ENCODE measurements at regions not wholly inside any gene's neighbourhood (a gene's known extent, or its start where the extent isn't known, plus 50 kb on each side); places are given as distances from the start of the nearest gene placed in this dataset.
"Not testable (repeated sequence)": the region's sequence is repeated elsewhere in the genome, so short reads cannot be mapped to it uniquely, and the experiment has no call there.

- not testable (repeated sequence) for DNase-seq
Measured at GRCh38 chr4:187002133-187002532, 278.5 kb upstream of the FAT1 start.

DNA sequence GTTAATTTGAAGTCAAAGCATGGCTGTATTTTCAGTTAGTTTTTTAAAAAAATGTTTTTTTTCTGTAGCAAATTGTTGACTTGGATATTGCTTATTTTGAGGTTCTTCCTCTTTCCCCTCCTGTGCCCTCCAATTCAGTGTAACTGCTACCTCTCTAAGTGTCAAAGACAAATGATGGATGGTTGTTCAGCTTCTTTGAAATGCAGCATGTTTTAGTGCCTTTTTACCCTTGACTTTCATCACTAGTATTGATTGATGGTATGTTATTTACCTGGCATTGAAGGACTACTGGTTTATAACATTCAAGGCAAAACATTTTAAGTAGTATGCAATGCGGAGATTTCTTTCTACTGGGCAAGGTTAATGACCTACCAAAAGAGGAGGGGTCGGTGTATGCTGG, 281.0 kb upstream of the FAT1 start:
- DNase-seq: no peak

DNA sequence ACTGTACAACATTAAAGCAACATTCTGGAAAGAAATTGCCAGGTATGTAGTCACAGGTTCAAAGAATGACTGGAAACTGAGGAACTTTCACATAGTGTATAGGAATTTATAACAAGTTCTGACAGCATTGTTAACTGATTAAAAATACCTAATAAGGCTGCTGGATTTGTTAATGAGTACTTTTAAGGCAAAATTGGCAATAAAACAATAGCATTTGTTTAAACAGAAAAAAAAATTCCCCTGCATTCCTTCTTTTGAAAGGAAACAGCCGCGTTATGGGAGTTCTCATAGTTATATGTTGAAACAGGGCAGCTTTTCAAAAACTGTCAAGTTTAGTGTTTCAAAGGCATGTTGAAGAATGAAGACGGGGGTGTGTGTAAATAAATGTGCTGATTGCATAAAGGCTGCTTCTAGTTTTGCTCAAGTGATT, 282.5 kb upstream of the FAT1 start:
- no peak for DNase-seq

- DNase-seq: no peak
Measured at GRCh38 chr4:187010052-187010451, 286.4 kb upstream of the FAT1 start.

GRCh38 chr4:187016101-187016500, 292.4 kb upstream of the FAT1 start:
- DNase-seq: no peak

DNA sequence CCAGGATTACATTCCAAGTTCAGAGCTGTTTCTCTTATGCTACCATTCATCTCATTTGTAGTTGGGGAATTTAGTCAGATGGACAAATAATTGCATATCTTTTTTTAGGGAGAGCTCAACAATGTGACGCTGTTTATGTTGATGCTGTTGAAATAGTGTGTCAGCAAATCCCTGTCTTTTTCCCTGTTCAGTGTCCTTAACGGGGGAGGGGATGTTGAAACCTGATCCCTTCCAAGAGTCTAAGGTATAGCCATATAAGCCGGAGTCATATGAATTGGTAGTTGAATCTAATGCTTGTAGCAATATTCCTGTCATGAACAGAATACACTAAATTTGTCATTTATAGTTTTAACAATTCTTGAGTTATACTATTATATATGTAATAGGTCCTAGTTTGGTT, 293.5 kb upstream of the FAT1 start:
- no peak for DNase-seq

- no peak for DNase-seq
Measured at GRCh38 chr4:187019896-187020295, 296.2 kb upstream of the FAT1 start.

GRCh38 chr4:187020676-187021075, 297.0 kb upstream of the FAT1 start:
- DNase-seq: no peak

GRCh38 chr4:187021436-187022205, 298.0 kb upstream of the FAT1 start:
- no peak for DNase-seq

GRCh38 chr4:187027272-187027671, 303.6 kb upstream of the FAT1 start:
- no peak for DNase-seq

DNA sequence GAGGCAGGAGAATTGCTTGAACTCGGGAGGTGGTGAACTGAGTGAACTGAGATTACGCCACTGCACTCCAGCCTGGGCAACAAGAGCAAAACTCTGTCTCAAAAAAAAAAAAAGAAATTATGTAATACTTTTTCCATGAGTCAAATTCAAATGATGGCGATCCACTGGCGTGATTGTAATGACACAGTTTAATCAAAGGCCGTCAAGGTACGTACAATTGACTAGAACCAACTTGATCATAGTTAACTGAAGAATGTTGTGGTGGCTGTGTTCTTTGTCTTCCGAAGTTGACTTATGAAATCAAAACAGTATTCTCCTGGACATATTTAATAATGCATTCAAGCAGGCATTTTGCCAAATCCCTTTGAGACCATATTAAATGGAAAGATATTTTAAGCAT, 318.6 kb upstream of the FAT1 start:
- no peak for DNase-seq

DNA sequence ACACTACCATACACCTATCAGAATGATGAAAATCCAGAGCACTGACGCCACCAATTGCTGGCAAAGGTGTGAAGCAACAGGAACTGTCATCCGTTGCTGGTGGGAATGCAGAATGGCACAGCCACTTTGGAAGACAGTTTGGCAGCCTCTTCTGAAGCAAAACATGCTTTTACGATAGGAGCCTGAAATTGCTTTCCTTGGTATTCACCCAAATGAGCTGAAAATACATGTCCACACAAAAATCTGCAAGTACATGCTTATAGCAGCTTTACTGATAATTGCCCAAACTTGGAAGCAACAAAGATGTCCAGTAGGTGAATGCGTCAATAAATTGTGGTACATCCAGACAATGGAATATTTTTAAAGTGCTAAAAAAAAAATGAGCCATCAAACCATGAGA, 322.8 kb upstream of the FAT1 start:
- DNase-seq: no peak

DNA sequence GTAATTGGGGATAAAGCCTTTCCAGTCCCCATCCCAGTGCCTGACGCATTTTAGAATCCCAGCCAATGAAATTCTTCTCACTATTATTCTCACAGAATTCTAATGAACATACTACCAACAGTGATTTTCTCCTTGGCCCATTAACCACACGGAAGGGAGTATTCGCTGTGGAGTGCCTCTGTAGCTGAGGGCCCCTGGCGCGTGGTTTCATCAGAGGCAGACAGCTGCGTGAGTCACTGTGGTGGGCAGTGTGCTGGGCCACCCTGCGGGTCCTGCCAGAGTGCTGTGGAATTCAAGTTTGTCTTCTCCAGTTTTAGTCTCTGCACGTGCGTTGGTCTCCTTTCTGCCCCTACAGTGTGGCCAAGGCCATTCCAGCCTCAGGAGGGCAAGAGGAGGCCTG, 335.4 kb upstream of the FAT1 start:
- no peak for DNase-seq

- DNase-seq: no peak
Measured at GRCh38 chr4:187059895-187060294, 336.2 kb upstream of the FAT1 start.

- DNase-seq: no peak
Measured at GRCh38 chr4:187060551-187060950, 336.9 kb upstream of the FAT1 start.

- DNase-seq: no peak
Measured at GRCh38 chr4:187063251-187063650, 339.6 kb upstream of the FAT1 start.

GRCh38 chr4:187064033-187064432, 340.4 kb upstream of the FAT1 start:
- no peak for DNase-seq

DNA sequence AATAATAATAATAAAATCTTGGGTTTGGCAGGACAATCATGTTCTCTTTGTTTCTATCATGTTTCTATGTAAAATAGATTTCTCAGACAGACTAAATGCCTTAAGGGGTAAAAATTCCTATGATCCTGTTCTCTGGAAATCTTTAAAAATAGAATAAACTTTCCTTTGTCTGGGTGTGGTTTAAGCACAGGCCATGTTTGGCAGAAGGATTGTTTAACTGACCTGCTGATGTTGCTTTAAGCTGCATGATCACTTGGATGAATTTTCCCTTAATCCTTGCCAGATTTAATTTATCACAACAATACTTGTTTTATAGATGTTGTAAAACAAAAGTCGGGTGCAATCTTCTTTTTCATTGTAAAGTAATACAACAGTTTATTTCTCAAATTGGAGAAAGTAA, 341.7 kb upstream of the FAT1 start:
- no peak for DNase-seq

- no peak for DNase-seq
Measured at GRCh38 chr4:187065806-187066205, 342.1 kb upstream of the FAT1 start.

- no peak for DNase-seq
Measured at GRCh38 chr4:187069398-187069797, 345.7 kb upstream of the FAT1 start.

DNA sequence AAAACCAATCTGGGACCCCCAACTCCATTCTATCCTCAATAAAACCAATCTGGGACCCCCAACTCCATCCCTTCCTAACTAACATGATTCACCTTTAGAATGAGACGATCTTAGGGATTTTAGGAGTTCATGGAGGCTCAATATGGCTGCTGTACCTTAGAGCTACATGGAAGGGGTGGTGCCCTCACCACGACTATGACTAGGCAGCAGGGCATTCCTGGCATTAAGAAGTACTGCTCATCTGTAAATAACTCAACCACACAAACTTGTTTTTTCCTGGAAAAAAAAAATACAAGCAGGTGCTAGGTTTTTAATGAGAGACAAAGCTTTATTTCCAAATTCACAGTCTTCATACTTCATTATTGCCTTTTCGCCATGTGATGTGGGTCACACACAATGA, 346.5 kb upstream of the FAT1 start:
- DNase-seq: no peak

- DNase-seq: no peak
Measured at GRCh38 chr4:187070740-187071139, 347.1 kb upstream of the FAT1 start.

DNA sequence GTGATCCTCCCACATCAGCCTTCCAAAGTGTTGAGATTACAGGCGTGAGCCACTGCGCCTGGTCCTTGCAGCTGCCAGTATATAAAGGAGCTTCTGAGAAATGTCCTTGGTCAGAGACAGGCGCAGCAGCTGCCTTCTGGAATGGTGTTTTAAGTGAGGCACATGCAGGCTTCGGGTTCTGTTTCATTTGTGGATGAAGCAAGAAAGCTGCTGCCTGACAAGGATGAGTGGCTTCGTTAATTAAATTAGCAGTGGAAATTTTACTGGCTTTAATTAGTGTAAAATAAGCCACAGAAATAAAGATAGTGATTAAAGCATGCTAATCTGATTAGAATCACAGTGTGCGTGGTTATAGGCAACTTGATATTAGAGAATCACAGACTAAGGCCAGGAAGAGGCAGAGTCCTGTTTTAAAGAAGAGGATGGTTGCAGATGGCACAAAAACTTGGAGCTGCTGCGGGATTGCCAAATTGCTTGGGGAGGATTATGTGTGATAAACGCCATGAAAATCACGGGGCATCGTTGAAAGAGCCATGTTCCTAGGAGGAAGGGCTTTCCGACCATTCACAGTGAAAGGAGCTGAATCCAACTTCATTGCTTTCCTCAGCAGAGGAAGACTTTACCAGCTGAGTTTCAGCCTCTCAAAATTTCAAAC, 348.4 kb upstream of the FAT1 start:
- no peak for DNase-seq

DNA sequence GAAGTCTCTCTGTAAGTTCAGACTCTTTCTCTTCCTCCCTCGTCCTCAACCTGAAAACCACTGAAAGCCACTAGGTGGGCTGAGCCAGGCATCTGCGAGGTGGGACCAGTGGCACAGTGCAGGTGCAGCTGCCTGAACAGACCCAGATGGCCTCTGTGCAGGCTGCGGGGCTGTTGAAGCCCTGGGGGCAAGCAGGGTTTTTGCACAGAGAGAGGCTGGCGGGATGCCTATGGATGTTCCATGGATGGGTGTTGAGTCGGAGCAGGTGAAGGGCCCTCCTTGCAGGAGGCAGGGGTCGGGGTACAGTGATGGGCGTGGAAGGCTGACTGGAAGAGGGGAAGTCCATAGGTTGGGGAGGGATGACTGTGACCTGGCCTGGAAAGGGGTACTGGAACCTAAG, 350.2 kb upstream of the FAT1 start:
- no peak for DNase-seq

GRCh38 chr4:187075514-187075913, 351.9 kb upstream of the FAT1 start:
- no peak for DNase-seq

All from stimulated activated CD8-positive, alpha-beta memory T cell treated with anti-CD3 and anti-CD28 coated beads, Interleukin-4, amount 100 ng/mL, for 48 hours (primary cell).